NT2/D1 (cell line): ENCODE measurements at regions not wholly inside any gene's neighbourhood (a gene's known extent, or its start where the extent isn't known, plus 50 kb on each side); places are given as distances from the start of the nearest gene placed in this dataset.

Source experiments
- YY1 ChIP-seq: IDR thresholded peaks from 2 replicates; pipeline ENCODE4 v1.6.1; 2011; ENCODE audit not compliant: insufficient read length, insufficient read depth
- ZNF274 ChIP-seq: IDR thresholded peaks from 2 replicates; pipeline ENCODE4 v1.6.1; 2011; ENCODE audit warnings: mild to moderate bottlenecking, low read depth, low read length

- no peak for TF ChIP-seq ZNF274
- TF ChIP-seq YY1, result no peak
These were observed 481.9 kb upstream of the SPRED2 start for GRCh38 chr2:65914244-65914786.
